ENCODE measurements at regions not wholly inside any gene's neighbourhood (a gene's known extent, or its start where the extent isn't known, plus 50 kb on each side); places are given as distances from the start of the nearest gene placed in this dataset.

DNA sequence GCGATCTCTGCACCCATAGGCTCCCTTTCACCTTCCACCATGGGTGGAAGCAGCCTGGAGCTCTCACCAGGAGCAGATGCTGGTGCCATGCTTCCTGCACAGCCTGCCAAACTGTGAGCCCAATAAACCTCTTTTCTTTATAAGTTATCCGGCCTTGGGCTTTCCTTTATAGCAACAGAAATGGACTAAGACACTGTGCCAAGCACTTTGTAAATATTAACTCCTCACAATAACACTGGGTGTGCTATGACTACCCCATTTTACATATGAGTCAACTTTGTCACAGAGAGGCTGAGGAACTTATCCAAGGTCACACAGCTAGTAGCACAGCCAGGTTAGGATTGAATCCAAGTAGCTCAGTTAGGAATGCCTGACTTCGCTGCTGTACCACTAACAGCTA is 79.7 kb upstream of the KCNMA1 start (continued):
- TF ChIP-seq, protein P1, sequence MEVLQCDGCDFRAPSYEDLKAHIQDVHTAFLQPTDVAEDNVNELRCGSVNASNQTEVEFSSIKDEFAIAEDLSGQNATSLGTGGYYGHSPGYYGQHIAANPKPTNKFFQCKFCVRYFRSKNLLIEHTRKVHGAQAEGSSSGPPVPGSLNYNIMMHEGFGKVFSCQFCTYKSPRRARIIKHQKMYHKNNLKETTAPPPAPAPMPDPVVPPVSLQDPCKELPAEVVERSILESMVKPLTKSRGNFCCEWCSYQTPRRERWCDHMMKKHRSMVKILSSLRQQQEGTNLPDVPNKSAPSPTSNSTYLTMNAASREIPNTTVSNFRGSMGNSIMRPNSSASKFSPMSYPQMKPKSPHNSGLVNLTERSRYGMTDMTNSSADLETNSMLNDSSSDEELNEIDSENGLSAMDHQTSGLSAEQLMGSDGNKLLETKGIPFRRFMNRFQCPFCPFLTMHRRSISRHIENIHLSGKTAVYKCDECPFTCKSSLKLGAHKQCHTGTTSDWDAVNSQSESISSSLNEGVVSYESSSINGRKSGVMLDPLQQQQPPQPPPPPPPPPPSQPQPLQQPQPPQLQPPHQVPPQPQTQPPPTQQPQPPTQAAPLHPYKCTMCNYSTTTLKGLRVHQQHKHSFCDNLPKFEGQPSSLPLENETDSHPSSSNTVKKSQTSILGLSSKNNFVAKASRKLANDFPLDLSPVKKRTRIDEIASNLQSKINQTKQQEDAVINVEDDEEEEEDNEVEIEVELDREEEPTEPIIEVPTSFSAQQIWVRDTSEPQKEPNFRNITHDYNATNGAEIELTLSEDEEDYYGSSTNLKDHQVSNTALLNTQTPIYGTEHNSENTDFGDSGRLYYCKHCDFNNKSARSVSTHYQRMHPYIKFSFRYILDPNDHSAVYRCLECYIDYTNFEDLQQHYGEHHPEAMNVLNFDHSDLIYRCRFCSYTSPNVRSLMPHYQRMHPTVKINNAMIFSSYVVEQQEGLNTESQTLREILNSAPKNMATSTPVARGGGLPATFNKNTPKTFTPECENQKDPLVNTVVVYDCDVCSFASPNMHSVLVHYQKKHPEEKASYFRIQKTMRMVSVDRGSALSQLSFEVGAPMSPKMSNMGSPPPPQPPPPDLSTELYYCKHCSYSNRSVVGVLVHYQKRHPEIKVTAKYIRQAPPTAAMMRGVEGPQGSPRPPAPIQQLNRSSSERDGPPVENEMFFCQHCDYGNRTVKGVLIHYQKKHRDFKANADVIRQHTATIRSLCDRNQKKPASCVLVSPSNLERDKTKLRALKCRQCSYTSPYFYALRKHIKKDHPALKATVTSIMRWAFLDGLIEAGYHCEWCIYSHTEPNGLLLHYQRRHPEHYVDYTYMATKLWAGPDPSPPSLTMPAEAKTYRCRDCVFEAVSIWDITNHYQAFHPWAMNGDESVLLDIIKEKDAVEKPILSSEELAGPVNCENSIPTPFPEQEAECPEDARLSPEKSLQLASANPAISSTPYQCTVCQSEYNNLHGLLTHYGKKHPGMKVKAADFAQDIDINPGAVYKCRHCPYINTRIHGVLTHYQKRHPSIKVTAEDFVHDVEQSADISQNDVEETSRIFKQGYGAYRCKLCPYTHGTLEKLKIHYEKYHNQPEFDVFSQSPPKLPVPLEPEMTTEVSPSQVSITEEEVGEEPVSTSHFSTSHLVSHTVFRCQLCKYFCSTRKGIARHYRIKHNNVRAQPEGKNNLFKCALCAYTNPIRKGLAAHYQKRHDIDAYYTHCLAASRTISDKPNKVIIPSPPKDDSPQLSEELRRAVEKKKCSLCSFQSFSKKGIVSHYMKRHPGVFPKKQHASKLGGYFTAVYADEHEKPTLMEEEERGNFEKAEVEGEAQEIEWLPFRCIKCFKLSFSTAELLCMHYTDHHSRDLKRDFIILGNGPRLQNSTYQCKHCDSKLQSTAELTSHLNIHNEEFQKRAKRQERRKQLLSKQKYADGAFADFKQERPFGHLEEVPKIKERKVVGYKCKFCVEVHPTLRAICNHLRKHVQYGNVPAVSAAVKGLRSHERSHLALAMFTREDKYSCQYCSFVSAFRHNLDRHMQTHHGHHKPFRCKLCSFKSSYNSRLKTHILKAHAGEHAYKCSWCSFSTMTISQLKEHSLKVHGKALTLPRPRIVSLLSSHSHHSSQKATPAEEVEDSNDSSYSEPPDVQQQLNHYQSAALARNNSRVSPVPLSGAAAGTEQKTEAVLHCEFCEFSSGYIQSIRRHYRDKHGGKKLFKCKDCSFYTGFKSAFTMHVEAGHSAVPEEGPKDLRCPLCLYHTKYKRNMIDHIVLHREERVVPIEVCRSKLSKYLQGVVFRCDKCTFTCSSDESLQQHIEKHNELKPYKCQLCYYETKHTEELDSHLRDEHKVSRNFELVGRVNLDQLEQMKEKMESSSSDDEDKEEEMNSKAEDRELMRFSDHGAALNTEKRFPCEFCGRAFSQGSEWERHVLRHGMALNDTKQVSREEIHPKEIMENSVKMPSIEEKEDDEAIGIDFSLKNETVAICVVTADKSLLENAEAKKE (CRISPR knock-in tag; IDR thresholded peaks at IDR 0.05), result no peak
- TF ChIP-seq ZNF331 (CRISPR knock-in tag; IDR thresholded peaks at IDR 0.05; ENCODE audit: low read depth) (no peak), ZNF114 (CRISPR knock-in tag; IDR thresholded peaks at IDR 0.05) (no peak), CREB1 (CRISPR knock-in tag; IDR thresholded peaks at IDR 0.05; ENCODE audit: low read depth) (no peak), POLR2AphosphoS5 (IDR thresholded peaks at IDR 0.05; ENCODE audit: low read depth) (no peak), EZH2 (IDR thresholded peaks at IDR 0.05; ENCODE audit: low read depth, unreplicated experiment) (no peak)

DNA sequence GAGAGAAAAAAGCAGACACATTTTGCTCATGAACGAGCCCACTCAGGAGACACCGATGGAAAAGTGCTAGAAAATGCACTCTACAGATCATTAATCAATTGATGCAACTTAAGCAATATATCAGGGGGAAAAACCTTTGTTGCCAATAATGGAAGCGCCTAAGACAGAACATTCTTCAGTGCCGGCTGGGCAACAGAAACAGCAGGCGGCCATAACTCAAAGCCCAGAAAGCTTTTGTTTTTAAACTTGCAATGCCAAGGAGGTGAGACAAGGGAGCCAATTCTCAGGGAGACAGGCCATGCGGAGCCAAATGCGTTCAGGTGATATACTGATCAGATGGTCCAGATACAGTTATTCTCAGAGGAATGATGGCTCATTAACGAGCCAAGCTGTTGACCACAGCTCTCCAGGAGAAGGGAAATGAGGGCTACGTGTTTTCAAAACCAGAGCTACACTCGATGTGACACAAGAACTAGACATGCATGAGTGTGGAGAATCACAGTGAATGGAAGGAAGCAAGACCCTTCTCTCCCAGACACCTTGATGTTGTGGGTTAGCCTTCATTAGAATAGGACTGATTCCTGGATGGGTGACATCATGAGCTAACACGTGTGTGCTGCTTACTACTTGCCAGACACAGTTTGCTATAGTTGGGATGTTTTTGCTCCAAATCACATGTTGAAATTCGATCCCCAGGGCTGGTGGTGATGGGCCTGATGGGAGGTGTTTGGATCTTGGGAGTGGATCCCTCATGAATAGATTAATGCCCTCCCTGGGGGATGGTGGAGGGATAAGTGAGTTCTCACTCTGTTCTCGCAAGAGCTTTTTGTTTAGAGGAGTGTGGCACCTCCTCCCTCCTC is 79.1 kb upstream of the KCNMA1 start:
- no peak overlapping the region for H3K4me2 ChIP-seq
- no peaks in the 10 kb centered on the region; the same call in 1 of the 2 replicates for H3F3A ChIP-seq (replicated peaks; ENCODE audit: low read depth)
- Mint-ChIP-seq H3K4me1 (peaks cover 29% of the 10 kb centered on the region), H3K4me3 (no peak overlapping the region), H3K9me3 (no peaks in the 10 kb centered on the region), H3K36me3 (ENCODE audit: low read depth) (no peaks in the 10 kb centered on the region), H3K27me3 (ENCODE audit: insufficient read depth, low read depth, poor library complexity) (peaks cover 10% of the 10 kb centered on the region), H3K27ac (no peak overlapping the region)
- H3K4me3 ChIP-seq, result no peak overlapping the region
- ATAC-seq (no peak), DNase-seq (ENCODE audit: low spot score) (no peak)
- no peaks in the 10 kb centered on the region for H3K27me3 ChIP-seq (ENCODE audit: insufficient read depth)
- H3K36me3 ChIP-seq (ENCODE audit: insufficient read depth), result no peaks in the 10 kb centered on the region; the same call in 1 of the 2 replicates
- peak overlapping the region; percentile 63 for H2AFZ ChIP-seq
- no peak overlapping the region for H3K27ac ChIP-seq (ENCODE audit: low read depth)
- H3K9me2 ChIP-seq (ENCODE audit: insufficient read depth), result no peaks in the 10 kb centered on the region; the same call in 1 of the 2 replicates
- no peaks in the 10 kb centered on the region for H4K20me1 ChIP-seq (replicated peaks; ENCODE audit: insufficient read depth)
- H3K79me2 ChIP-seq (replicated peaks; ENCODE audit: insufficient read depth), result no peaks in the 10 kb centered on the region
- peaks cover 23% of the 10 kb centered on the region for H3K4me1 ChIP-seq (ENCODE audit: insufficient read depth)
- no peak for TF ChIP-seq ZNF114 (CRISPR knock-in tag; IDR thresholded peaks at IDR 0.05)
- no peak for TF ChIP-seq STAT1 (IDR thresholded peaks at IDR 0.05; ENCODE audit: unreplicated experiment)
- TF ChIP-seq, protein P2, sequence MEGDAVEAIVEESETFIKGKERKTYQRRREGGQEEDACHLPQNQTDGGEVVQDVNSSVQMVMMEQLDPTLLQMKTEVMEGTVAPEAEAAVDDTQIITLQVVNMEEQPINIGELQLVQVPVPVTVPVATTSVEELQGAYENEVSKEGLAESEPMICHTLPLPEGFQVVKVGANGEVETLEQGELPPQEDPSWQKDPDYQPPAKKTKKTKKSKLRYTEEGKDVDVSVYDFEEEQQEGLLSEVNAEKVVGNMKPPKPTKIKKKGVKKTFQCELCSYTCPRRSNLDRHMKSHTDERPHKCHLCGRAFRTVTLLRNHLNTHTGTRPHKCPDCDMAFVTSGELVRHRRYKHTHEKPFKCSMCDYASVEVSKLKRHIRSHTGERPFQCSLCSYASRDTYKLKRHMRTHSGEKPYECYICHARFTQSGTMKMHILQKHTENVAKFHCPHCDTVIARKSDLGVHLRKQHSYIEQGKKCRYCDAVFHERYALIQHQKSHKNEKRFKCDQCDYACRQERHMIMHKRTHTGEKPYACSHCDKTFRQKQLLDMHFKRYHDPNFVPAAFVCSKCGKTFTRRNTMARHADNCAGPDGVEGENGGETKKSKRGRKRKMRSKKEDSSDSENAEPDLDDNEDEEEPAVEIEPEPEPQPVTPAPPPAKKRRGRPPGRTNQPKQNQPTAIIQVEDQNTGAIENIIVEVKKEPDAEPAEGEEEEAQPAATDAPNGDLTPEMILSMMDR (conservative IDR thresholded peaks at IDR 0.05; ENCODE audit: low read depth in 2 of 2), result no peak
- TF ChIP-seq, protein P3, sequence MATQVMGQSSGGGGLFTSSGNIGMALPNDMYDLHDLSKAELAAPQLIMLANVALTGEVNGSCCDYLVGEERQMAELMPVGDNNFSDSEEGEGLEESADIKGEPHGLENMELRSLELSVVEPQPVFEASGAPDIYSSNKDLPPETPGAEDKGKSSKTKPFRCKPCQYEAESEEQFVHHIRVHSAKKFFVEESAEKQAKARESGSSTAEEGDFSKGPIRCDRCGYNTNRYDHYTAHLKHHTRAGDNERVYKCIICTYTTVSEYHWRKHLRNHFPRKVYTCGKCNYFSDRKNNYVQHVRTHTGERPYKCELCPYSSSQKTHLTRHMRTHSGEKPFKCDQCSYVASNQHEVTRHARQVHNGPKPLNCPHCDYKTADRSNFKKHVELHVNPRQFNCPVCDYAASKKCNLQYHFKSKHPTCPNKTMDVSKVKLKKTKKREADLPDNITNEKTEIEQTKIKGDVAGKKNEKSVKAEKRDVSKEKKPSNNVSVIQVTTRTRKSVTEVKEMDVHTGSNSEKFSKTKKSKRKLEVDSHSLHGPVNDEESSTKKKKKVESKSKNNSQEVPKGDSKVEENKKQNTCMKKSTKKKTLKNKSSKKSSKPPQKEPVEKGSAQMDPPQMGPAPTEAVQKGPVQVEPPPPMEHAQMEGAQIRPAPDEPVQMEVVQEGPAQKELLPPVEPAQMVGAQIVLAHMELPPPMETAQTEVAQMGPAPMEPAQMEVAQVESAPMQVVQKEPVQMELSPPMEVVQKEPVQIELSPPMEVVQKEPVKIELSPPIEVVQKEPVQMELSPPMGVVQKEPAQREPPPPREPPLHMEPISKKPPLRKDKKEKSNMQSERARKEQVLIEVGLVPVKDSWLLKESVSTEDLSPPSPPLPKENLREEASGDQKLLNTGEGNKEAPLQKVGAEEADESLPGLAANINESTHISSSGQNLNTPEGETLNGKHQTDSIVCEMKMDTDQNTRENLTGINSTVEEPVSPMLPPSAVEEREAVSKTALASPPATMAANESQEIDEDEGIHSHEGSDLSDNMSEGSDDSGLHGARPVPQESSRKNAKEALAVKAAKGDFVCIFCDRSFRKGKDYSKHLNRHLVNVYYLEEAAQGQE (IDR thresholded peaks at IDR 0.05; ENCODE audit: unreplicated experiment), result no peak
- TF ChIP-seq EZH2 (IDR thresholded peaks at IDR 0.05; ENCODE audit: low read depth, unreplicated experiment), result no peak
- no peak for TF ChIP-seq EZH2phosphoT487 (IDR thresholded peaks at IDR 0.05; ENCODE audit: unreplicated experiment)
- TF ChIP-seq, protein P4, sequence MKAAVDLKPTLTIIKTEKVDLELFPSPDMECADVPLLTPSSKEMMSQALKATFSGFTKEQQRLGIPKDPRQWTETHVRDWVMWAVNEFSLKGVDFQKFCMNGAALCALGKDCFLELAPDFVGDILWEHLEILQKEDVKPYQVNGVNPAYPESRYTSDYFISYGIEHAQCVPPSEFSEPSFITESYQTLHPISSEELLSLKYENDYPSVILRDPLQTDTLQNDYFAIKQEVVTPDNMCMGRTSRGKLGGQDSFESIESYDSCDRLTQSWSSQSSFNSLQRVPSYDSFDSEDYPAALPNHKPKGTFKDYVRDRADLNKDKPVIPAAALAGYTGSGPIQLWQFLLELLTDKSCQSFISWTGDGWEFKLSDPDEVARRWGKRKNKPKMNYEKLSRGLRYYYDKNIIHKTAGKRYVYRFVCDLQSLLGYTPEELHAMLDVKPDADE (IDR thresholded peaks at IDR 0.05), result no peak
- no peak for TF ChIP-seq CREB1 (CRISPR knock-in tag; IDR thresholded peaks at IDR 0.05; ENCODE audit: low read depth)

Data from GM23338 (cell line).